ENCODE measurements at regions not wholly inside any gene's neighbourhood (a gene's known extent, or its start where the extent isn't known, plus 50 kb on each side); places are given as distances from the start of the nearest gene placed in this dataset.

GRCh38 chr16:55077266-55077665 is 146.6 kb downstream of the IRX5 start:
- DNase-seq, result no peak

- no peak for DNase-seq
Measured at GRCh38 chr16:55078153-55078552, 147.5 kb downstream of the IRX5 start.

GRCh38 chr16:55078699-55079410 is 148.2 kb downstream of the IRX5 start:
- DNase-seq, result no peak

GRCh38 chr16:55081622-55082590 is 151.2 kb downstream of the IRX5 start:
- no peak for DNase-seq

GRCh38 chr16:55082591-55082976 is 151.9 kb downstream of the IRX5 start:
- DNase-seq, result no peak

- no peak for DNase-seq
Measured at GRCh38 chr16:55083052-55083451, 152.4 kb downstream of the IRX5 start.

- DNase-seq, result no peak
Measured at GRCh38 chr16:55088098-55088497, 157.4 kb downstream of the IRX5 start.

GRCh38 chr16:55089600-55089999 is 158.9 kb downstream of the IRX5 start:
- no peak for DNase-seq

GRCh38 chr16:55091213-55091870 is 160.7 kb downstream of the IRX5 start:
- DNase-seq, result no peak

- no peak for DNase-seq
Measured at GRCh38 chr16:55091871-55092230, 161.2 kb downstream of the IRX5 start.

GRCh38 chr16:55100100-55100499 is 169.4 kb downstream of the IRX5 start:
- no peak for DNase-seq

- no peak for DNase-seq
Measured at GRCh38 chr16:55101026-55101425, 170.4 kb downstream of the IRX5 start.

GRCh38 chr16:55102077-55102476 is 171.4 kb downstream of the IRX5 start:
- no peak for DNase-seq

- no peak for DNase-seq
Measured at GRCh38 chr16:55102531-55102930, 171.9 kb downstream of the IRX5 start.

- DNase-seq, result no peak
Measured at GRCh38 chr16:55107851-55108250, 177.2 kb downstream of the IRX5 start.

GRCh38 chr16:55113210-55113609 is 182.5 kb downstream of the IRX5 start:
- no peak for DNase-seq

- no peak for DNase-seq
Measured at GRCh38 chr16:55115506-55115905, 184.8 kb downstream of the IRX5 start.

GRCh38 chr16:55116165-55116920 is 185.7 kb downstream of the IRX5 start:
- no peak for DNase-seq

- no peak for DNase-seq
Measured at GRCh38 chr16:55118701-55119260, 188.1 kb downstream of the IRX5 start.

- no peak for DNase-seq
Measured at GRCh38 chr16:55120408-55120807, 189.7 kb downstream of the IRX5 start.

GRCh38 chr16:55120826-55121225 is 190.2 kb downstream of the IRX5 start:
- no peak for DNase-seq

- no peak for DNase-seq
Measured at GRCh38 chr16:55123652-55124051, 193.0 kb downstream of the IRX5 start.
